ENCODE measurements at regions not wholly inside any gene's neighbourhood (a gene's known extent, or its start where the extent isn't known, plus 50 kb on each side); places are given as distances from the start of the nearest gene placed in this dataset.

- no peak for TF ChIP-seq ZNF574 (CRISPR knock-in tag; IDR thresholded peaks at IDR 0.05)
- no peak for TF ChIP-seq ZNF430 (CRISPR knock-in tag; IDR thresholded peaks at IDR 0.05)
- no peak for TF ChIP-seq ZNF570 (CRISPR knock-in tag; IDR thresholded peaks at IDR 0.05; ENCODE audit: borderline replicate concordance)
- TF ChIP-seq ZBTB40 (IDR thresholded peaks at IDR 0.05) = no peak
- 0 out of 2 replicates have a peak, but pooled peaks have one; percentile 51 for TF ChIP-seq ZBTB40 (CRISPR knock-in tag; IDR thresholded peaks at IDR 0.05)
- TF ChIP-seq ZNF841 (CRISPR knock-in tag; IDR thresholded peaks at IDR 0.05; ENCODE audit: borderline replicate concordance) = no peak
- TF ChIP-seq, protein P1, sequence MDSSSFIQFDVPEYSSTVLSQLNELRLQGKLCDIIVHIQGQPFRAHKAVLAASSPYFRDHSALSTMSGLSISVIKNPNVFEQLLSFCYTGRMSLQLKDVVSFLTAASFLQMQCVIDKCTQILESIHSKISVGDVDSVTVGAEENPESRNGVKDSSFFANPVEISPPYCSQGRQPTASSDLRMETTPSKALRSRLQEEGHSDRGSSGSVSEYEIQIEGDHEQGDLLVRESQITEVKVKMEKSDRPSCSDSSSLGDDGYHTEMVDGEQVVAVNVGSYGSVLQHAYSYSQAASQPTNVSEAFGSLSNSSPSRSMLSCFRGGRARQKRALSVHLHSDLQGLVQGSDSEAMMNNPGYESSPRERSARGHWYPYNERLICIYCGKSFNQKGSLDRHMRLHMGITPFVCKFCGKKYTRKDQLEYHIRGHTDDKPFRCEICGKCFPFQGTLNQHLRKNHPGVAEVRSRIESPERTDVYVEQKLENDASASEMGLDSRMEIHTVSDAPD (CRISPR knock-in tag; IDR thresholded peaks at IDR 0.05) = no peak
- 0 out of 2 replicates have a peak, but pooled peaks have one; percentile 18 for TF ChIP-seq ESRRA (CRISPR knock-in tag; IDR thresholded peaks at IDR 0.05; ENCODE audit: low read depth)
- no peak for TF ChIP-seq CC2D1A (CRISPR knock-in tag; IDR thresholded peaks at IDR 0.05)
- no peak for TF ChIP-seq ZNF569 (CRISPR knock-in tag; IDR thresholded peaks at IDR 0.05; ENCODE audit: borderline replicate concordance)
- no peak for TF ChIP-seq MLX (CRISPR knock-in tag; IDR thresholded peaks at IDR 0.05)
- TF ChIP-seq ADNP (CRISPR knock-in tag; IDR thresholded peaks at IDR 0.05) = no peak
- no peak for TF ChIP-seq KDM3A (CRISPR knock-in tag; IDR thresholded peaks at IDR 0.05; ENCODE audit: low read depth)
- no peak for TF ChIP-seq ZNF839 (CRISPR knock-in tag; IDR thresholded peaks at IDR 0.05; ENCODE audit: borderline replicate concordance)
- TF ChIP-seq ZFY (CRISPR knock-in tag; IDR thresholded peaks at IDR 0.05) = no peak
- TF ChIP-seq SYNCRIP (IDR thresholded peaks at IDR 0.05; ENCODE audit: insufficient read depth, low read depth, low read length) = no peak
- no peak for TF ChIP-seq RELA (CRISPR knock-in tag; IDR thresholded peaks at IDR 0.05)
Observed at GRCh38 chr5:173767574-173768266, 120.4 kb upstream of the CPEB4 start (continued).

All from HepG2 (cell line).